Panc1 (cell line): ENCODE measurements at regions not wholly inside any gene's neighbourhood (a gene's known extent, or its start where the extent isn't known, plus 50 kb on each side); places are given as distances from the start of the nearest gene placed in this dataset.

Experiments used
- ATAC-seq: fragments of 200-7000 bp; cut with Tn5 transposase; 2 replicates; pipeline ENCODE4 v1.9.1; 2020; ENCODE audit warnings: mild to moderate bottlenecking, moderate library complexity
- BruUV-seq: library from RNA; stranded (reverse); fragments of 400-500 nt; replicated peaks from 2 replicates; lab custom pipeline; 2021; lab: Mats Ljungman, UMichigan
- CTCF ChIA-PET: fragments of 300-600 bp; sonication (Branson Sonifier 250); formaldehyde crosslinking; loops from one replicate; lab custom pipeline; 2022; ENCODE audit warnings: antibody characterized with exemption; lab: Charles Lee
- POLR2A ChIA-PET: fragments of 300-600 bp; sonication (Branson Sonifier 250); formaldehyde crosslinking; loops from one replicate; lab custom pipeline; 2022; ENCODE audit warnings: antibody characterized with exemption; lab: Charles Lee
- DNase-seq: peaks from one replicate; pipeline ENCODE4 v3.0.0-alpha.2; 2010; ENCODE audit warnings: low read depth, low spot score
- H3K27ac ChIP-seq: 2 replicates; pipeline ENCODE4 v1.5.1; 2011; ENCODE audit warnings: mild to moderate bottlenecking, low read length, inconsistent platforms
- H3K27me3 ChIP-seq: fragments of 200-500 bp; sonication (Bioruptor generic); 2 replicates; pipeline ENCODE4 v1.6.0; 2014; ENCODE audit warnings: low read length, inconsistent platforms; ENCODE audit not compliant: control insufficient read depth, insufficient read depth
- H3K36me3 ChIP-seq: fragments of 200-500 bp; sonication (Bioruptor generic); 2 replicates; pipeline ENCODE4 v1.5.1; 2014; ENCODE audit warnings: inconsistent platforms, mild to moderate bottlenecking, low read length, moderate library complexity; ENCODE audit not compliant: control insufficient read depth, insufficient read depth
- H3K4me1 ChIP-seq: 2 replicates; pipeline ENCODE4 v1.5.1; 2011; ENCODE audit warnings: inconsistent platforms, mild to moderate bottlenecking, low read length, moderate library complexity; ENCODE audit not compliant: control insufficient read depth, insufficient read depth
- H3K4me3 ChIP-seq, 2 experiments: 2 replicates each; pipeline ENCODE4 v1.5.1; 2011 to 2012; ENCODE audit warnings: low read depth in 2 of 2, low read length in 2 of 2, mild to moderate bottlenecking in 2 of 2, inconsistent platforms in 1 of 2, moderate library complexity in 1 of 2
- H3K9me3 ChIP-seq: fragments of 200-500 bp; sonication (Bioruptor generic); 2 replicates; pipeline ENCODE4 v1.5.1; 2014; ENCODE audit warnings: low read depth, mild to moderate bottlenecking, inconsistent platforms, low read length, moderate library complexity; ENCODE audit not compliant: control insufficient read depth, insufficient read depth
- CTCF ChIP-seq: fragments of 450-650 bp; IDR thresholded peaks from 2 replicates; pipeline ENCODE4 v1.5.1; 2017; ENCODE audit warnings: mild to moderate bottlenecking
- POLR2AphosphoS5 ChIP-seq: IDR thresholded peaks from 2 replicates; pipeline ENCODE4 v1.6.1; 2012; ENCODE audit warnings: mild to moderate bottlenecking, low read depth, low read length, moderate library complexity
- REST ChIP-seq, 2 experiments: IDR thresholded peaks; 2 replicates each; pipeline ENCODE4 v1.6.1; 2011 to 2012; ENCODE audit warnings: low read depth in 2 of 2, control low read depth in 1 of 2, low read length in 1 of 2, mild to moderate bottlenecking in 1 of 2, moderate library complexity in 1 of 2; ENCODE audit not compliant: insufficient read depth in 1 of 2
- SIN3A ChIP-seq: IDR thresholded peaks from 2 replicates; pipeline ENCODE4 v1.6.1; 2012; ENCODE audit warnings: low read depth, mild to moderate bottlenecking, low read length, moderate library complexity, borderline replicate concordance; ENCODE audit not compliant: insufficient read depth
- TCF7L2 ChIP-seq: IDR thresholded peaks from 2 replicates; pipeline ENCODE4 v1.6.1; 2011; ENCODE audit warnings: mild to moderate bottlenecking, low read depth, low read length, inconsistent platforms
- in situ Hi-C: cut with HindIII; loops from 2 replicates; pipeline ENCODE4 v1.10.0; 2016; ENCODE audit warnings: low sequenced_read_pairs, low pct_unique_long_range_greater_than_20kb
- intact Hi-C: fragments of 100-400 bp; cut with micrococcal nuclease; formaldehyde crosslinking; loops from one replicate; pipeline ENCODE4 v1.10.0; 2022; ENCODE audit not compliant: unreplicated experiment

- no peak for DNase-seq
- TF ChIP-seq TCF7L2 (no peak), SIN3A (no peak), REST (IDR thresholded peaks at IDR 0.05; ENCODE audit: insufficient read depth in 1 of 2, low read depth in 2 of 2, low read length in 1 of 2) (no peak), CTCF (no peak), POLR2AphosphoS5 (no peak)
- ChIA-PET CTCF (no interaction called here), POLR2A (no interaction called here)
- intact Hi-C loops, result no loop called here
- Histone ChIP-seq H3K27me3 (no peaks in the 10 kb centered on the region), H3K4me3 (no peak overlapping the region), H3K27ac (no peak overlapping the region), H3K36me3 (no peaks in the 10 kb centered on the region), H3K9me3 (no peaks in the 10 kb centered on the region), H3K4me1 (no peaks in the 10 kb centered on the region)
- no peak for ATAC-seq
- no TSS peak for BruUV-seq
- in situ Hi-C loops, result no loop called here
Observed at GRCh38 chr20:55685425-55685824, 319.9 kb downstream of the CBLN4 start.

- in situ Hi-C loops, result no loop called here
Observed at GRCh38 chr20:55684578-55684977, 320.7 kb downstream of the CBLN4 start.

More at GRCh38 chr20:55684578-55684977, 320.7 kb downstream of the CBLN4 start:
- Histone ChIP-seq H3K27ac (no peak overlapping the region), H3K4me3 (no peak overlapping the region), H3K4me1 (no peaks in the 10 kb centered on the region), H3K36me3 (no peaks in the 10 kb centered on the region), H3K9me3 (no peaks in the 10 kb centered on the region), H3K27me3 (no peaks in the 10 kb centered on the region)
- intact Hi-C loops, result no loop called here
- ChIA-PET POLR2A (no interaction called here), CTCF (no interaction called here)
- BruUV-seq, result no TSS peak
- no peak for DNase-seq
- ATAC-seq, result no peak
- no peak for TF ChIP-seq SIN3A
- TF ChIP-seq POLR2AphosphoS5, result no peak
- no peak for TF ChIP-seq CTCF
- TF ChIP-seq TCF7L2, result no peak
- TF ChIP-seq REST (IDR thresholded peaks at IDR 0.05; ENCODE audit: insufficient read depth in 1 of 2, low read depth in 2 of 2, low read length in 1 of 2), result no peak
